CD4-positive, alpha-beta T cell (primary cell): ENCODE measurements at regions not wholly inside any gene's neighbourhood (a gene's known extent, or its start where the extent isn't known, plus 50 kb on each side); places are given as distances from the start of the nearest gene placed in this dataset.
"Not testable (repeated sequence)": the region's sequence is repeated elsewhere in the genome, so short reads cannot be mapped to it uniquely, and the experiment has no call there.

Source experiments
- ATAC-seq: fragments of 200-7000 bp; cut with Tn5 transposase; one replicate; pipeline ENCODE4 v1.10.0; 2022; ENCODE audit warnings: mild to moderate bottlenecking; ENCODE audit not compliant: poor library complexity
- CTCF ChIA-PET: fragments of 350-600 bp; sonication (Branson Sonifier 250); formaldehyde crosslinking; loops from one replicate; lab custom pipeline; 2021; ENCODE audit warnings: antibody characterized with exemption, inconsistent platforms; lab: Charles Lee
- POLR2A ChIA-PET: fragments of 350-600 bp; sonication (Branson Sonifier 250); formaldehyde crosslinking; loops from one replicate; lab custom pipeline; 2021; ENCODE audit warnings: antibody characterized with exemption, inconsistent platforms; lab: Charles Lee
- DNase-seq, 14 experiments: peaks; one replicate each; pipeline ENCODE4 v3.0.0-alpha.2; 2013 to 2020; ENCODE audit warnings: mixed read lengths in 2 of 14
- H3K27ac ChIP-seq, 2 donors: one replicate each; pipeline versions ENCODE4 v1.5.1 to v1.7.0; 2013; ENCODE audit warnings: low read length in 2 of 2, low read depth in 1 of 2, mild to moderate bottlenecking in 1 of 2
- H3K27me3 ChIP-seq, 2 experiments: 1 replicate in 1 of 2; 2 replicates in 1 of 2; pipeline versions ENCODE4 v1.6.1 to v1.7.0; 2013; ENCODE audit warnings: low read length in 2 of 2, control low read depth in 1 of 2, mild to moderate bottlenecking in 1 of 2, moderate library complexity in 1 of 2; ENCODE audit not compliant: insufficient read depth in 2 of 2, control insufficient read depth in 1 of 2
- H3K36me3 ChIP-seq: one replicate; pipeline ENCODE4 v1.6.1; 2013; ENCODE audit warnings: low read length, control low read depth; ENCODE audit not compliant: insufficient read depth
- H3K4me1 ChIP-seq: one replicate; pipeline ENCODE4 v1.6.1; 2013; ENCODE audit warnings: low read length, control low read depth; ENCODE audit not compliant: insufficient read depth
- H3K4me3 ChIP-seq: one replicate; pipeline ENCODE4 v1.5.1; 2013; ENCODE audit warnings: mild to moderate bottlenecking, low read length, moderate library complexity
- H3K9me3 ChIP-seq, 2 experiments: 1 replicate in 1 of 2; 2 replicates in 1 of 2; pipeline versions ENCODE4 v1.6.1 to v1.7.0; 2013; ENCODE audit warnings: low read length in 2 of 2, mild to moderate bottlenecking in 2 of 2, control low read depth in 1 of 2, moderate library complexity in 1 of 2; ENCODE audit not compliant: control insufficient read depth in 1 of 2, insufficient read depth in 1 of 2
- H3K27ac Mint-ChIP-seq: one replicate; pipeline ENCODE4 v1.8.0; 2020; ENCODE audit warnings: mixed read lengths
- H3K27me3 Mint-ChIP-seq: one replicate; pipeline ENCODE4 v1.8.0; 2021; ENCODE audit warnings: mixed read lengths
- H3K36me3 Mint-ChIP-seq: one replicate; pipeline ENCODE4 v1.8.0; 2021; ENCODE audit warnings: low read depth, mixed read lengths
- H3K4me1 Mint-ChIP-seq: one replicate; pipeline ENCODE4 v1.8.0; 2021; ENCODE audit warnings: low read depth, mixed read lengths
- H3K4me3 Mint-ChIP-seq: one replicate; pipeline ENCODE4 v1.8.0; 2020; ENCODE audit warnings: mild to moderate bottlenecking, mixed read lengths
- H3K9me3 Mint-ChIP-seq: one replicate; pipeline ENCODE4 v1.8.0; 2020; ENCODE audit warnings: mixed read lengths
- CTCF ChIP-seq: fragments of 200-600 bp; IDR thresholded peaks from one replicate; pipeline ENCODE4 v1.8.0; 2022; ENCODE audit warnings: antibody characterized with exemption, mild to moderate bottlenecking
- intact Hi-C, 2 experiments: fragments of 100-400 bp; cut with DNase I in 1 of 2; cut with micrococcal nuclease in 1 of 2; formaldehyde crosslinking; loops; one replicate each; pipeline versions ENCODE4 v1.15.1 to v1.9.0; 2023 to 2025; cut with DNase I, micrococcal nuclease

GRCh38 chr14:27730204-27730603 lies 1036.4 kb upstream of the FOXG1 start:
- Histone ChIP-seq H3K4me1 (no peaks in the 10 kb centered on the region), H3K4me3 (no peak overlapping the region), H3K36me3 (no peaks in the 10 kb centered on the region), H3K27me3 (no peaks in the 10 kb centered on the region), H3K9me3 (peaks cover 3 to 5% of the 10 kb centered on the region in 2 experiments), H3K27ac (no peak overlapping the region)
- ChIA-PET POLR2A (no interaction called here), CTCF (no interaction called here)
- Mint-ChIP-seq H3K4me1 (no peaks in the 10 kb centered on the region), H3K27ac (no peak overlapping the region), H3K27me3 (no peaks in the 10 kb centered on the region), H3K4me3 (no peak overlapping the region), H3K36me3 (no peaks in the 10 kb centered on the region), H3K9me3 (peaks cover 12% of the 10 kb centered on the region)
- ATAC-seq (no peak), DNase-seq (no peak)
- intact Hi-C loops = no loop called here
- TF ChIP-seq CTCF = no peak

- Histone ChIP-seq H3K27me3 (no peaks in the 10 kb centered on the region), H3K27ac (no peak overlapping the region), H3K4me3 (no peak overlapping the region), H3K36me3 (no peaks in the 10 kb centered on the region), H3K4me1 (no peaks in the 10 kb centered on the region), H3K9me3 (peaks cover 6 to 10% of the 10 kb centered on the region in 2 experiments)
- ATAC-seq (no peak), DNase-seq (no peak)
- no peak overlapping the region for H3K27ac Mint-ChIP-seq
- H3K4me1 Mint-ChIP-seq = no peaks in the 10 kb centered on the region
- H3K36me3 Mint-ChIP-seq = no peaks in the 10 kb centered on the region
- POLR2A ChIA-PET = no interaction called here
- no peaks in the 10 kb centered on the region for H3K27me3 Mint-ChIP-seq
- CTCF ChIA-PET = no interaction called here
- H3K9me3 Mint-ChIP-seq = peaks cover 14% of the 10 kb centered on the region
- intact Hi-C loops = no loop called here
- no peak overlapping the region for H3K4me3 Mint-ChIP-seq
- no peak for TF ChIP-seq CTCF
Observed at GRCh38 chr14:27739657-27740156, 1026.9 kb upstream of the FOXG1 start.

GRCh38 chr14:27750114-27750513 lies 1016.5 kb upstream of the FOXG1 start:
- H3K27ac ChIP-seq = no peak overlapping the region
- no peak for DNase-seq
- H3K4me3 ChIP-seq = no peak overlapping the region
- peaks cover 7% of the 10 kb centered on the region for H3K9me3 Mint-ChIP-seq
- ChIA-PET CTCF (no interaction called here), POLR2A (no interaction called here)
- no peak overlapping the region for H3K4me3 Mint-ChIP-seq
- intact Hi-C loops = no loop called here
- no peaks in the 10 kb centered on the region for H3K36me3 Mint-ChIP-seq
- no peak for ATAC-seq
- no peaks in the 10 kb centered on the region for H3K4me1 ChIP-seq
- no peaks in the 10 kb centered on the region for H3K27me3 ChIP-seq
- no peaks in the 10 kb centered on the region for H3K27me3 Mint-ChIP-seq
- TF ChIP-seq CTCF = no peak
- H3K4me1 Mint-ChIP-seq = no peaks in the 10 kb centered on the region
- no peaks in the 10 kb centered on the region for H3K36me3 ChIP-seq
- H3K9me3 ChIP-seq = no peaks in the 10 kb centered on the region
- H3K27ac Mint-ChIP-seq = no peak overlapping the region

GRCh38 chr14:27757642-27758041 lies 1008.9 kb upstream of the FOXG1 start:
- CTCF ChIA-PET, DNase-seq, H3K4me3 ChIP-seq, H3K9me3 Mint-ChIP-seq, H3K36me3 Mint-ChIP-seq, H3K36me3 ChIP-seq, H3K4me1 Mint-ChIP-seq, H3K27ac ChIP-seq, H3K9me3 ChIP-seq, H3K27ac Mint-ChIP-seq, POLR2A ChIA-PET, intact Hi-C loops, H3K27me3 ChIP-seq, H3K27me3 Mint-ChIP-seq, H3K4me3 Mint-ChIP-seq, ATAC-seq, H3K4me1 ChIP-seq: not testable (repeated sequence)

GRCh38 chr14:27760367-27760766 lies 1006.2 kb upstream of the FOXG1 start:
- H3K9me3 ChIP-seq, H3K27ac ChIP-seq, H3K4me3 Mint-ChIP-seq, H3K27me3 Mint-ChIP-seq, H3K36me3 ChIP-seq, CTCF ChIA-PET, H3K27me3 ChIP-seq, intact Hi-C loops, H3K4me1 Mint-ChIP-seq, H3K27ac Mint-ChIP-seq, POLR2A ChIA-PET, DNase-seq, H3K36me3 Mint-ChIP-seq, H3K4me3 ChIP-seq, ATAC-seq, H3K4me1 ChIP-seq: not testable (repeated sequence)
- peaks cover 15% of the 10 kb centered on the region for H3K9me3 Mint-ChIP-seq
